Daoy (cell line): ENCODE measurements at regions not wholly inside any gene's neighbourhood (a gene's known extent, or its start where the extent isn't known, plus 50 kb on each side); places are given as distances from the start of the nearest gene placed in this dataset.
A peak's percentile ranks its signal among the peaks of the same experiment; 100 is the strongest.

Experiments
- DNase-seq: peaks from one replicate; pipeline ENCODE4 v3.0.0-alpha.2; 2015; ENCODE audit warnings: low read depth

GRCh38 chr15:39124155-39124552 is 456.7 kb upstream of the THBS1 start:
- DNase-seq: peak; percentile 39

- DNase-seq: peak; percentile 45
Observed at GRCh38 chr15:39124553-39125171, 456.2 kb upstream of the THBS1 start.

- peak; percentile 43 for DNase-seq
Observed at GRCh38 chr15:39125226-39125625, 455.7 kb upstream of the THBS1 start.

- DNase-seq: peak; percentile 83
Observed at GRCh38 chr15:39125904-39126303, 455.0 kb upstream of the THBS1 start.

DNA sequence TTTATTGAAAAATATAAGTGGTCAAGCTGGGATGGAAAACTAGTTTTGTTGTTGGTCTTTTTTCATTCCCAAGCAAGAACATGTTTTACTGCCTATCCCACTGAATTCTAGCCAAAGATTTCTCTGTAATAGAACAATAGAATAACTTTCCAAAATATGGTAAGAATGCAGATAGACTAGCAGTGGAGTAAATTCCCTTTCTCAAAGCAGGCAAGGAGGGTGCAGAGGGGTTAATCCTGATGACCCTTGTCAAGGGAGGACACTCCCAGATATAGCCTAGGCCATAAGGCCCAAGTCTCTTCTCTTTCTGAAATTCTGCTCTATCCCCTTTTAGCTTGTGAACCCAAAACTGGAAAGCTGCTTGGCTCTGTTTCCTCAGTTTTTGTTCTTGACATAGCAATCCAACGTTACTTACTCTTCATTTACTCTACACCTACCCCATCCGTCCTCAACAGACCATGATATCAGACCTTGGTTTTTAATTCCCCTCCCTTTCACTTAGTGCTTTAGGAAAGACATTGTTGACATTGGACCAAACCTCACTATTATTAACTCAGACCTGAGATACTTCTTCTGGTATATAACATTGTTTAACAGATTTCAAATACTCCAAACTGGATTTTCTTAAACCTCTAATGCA is 453.6 kb upstream of the THBS1 start:
- DNase-seq: peak; percentile 45

DNA sequence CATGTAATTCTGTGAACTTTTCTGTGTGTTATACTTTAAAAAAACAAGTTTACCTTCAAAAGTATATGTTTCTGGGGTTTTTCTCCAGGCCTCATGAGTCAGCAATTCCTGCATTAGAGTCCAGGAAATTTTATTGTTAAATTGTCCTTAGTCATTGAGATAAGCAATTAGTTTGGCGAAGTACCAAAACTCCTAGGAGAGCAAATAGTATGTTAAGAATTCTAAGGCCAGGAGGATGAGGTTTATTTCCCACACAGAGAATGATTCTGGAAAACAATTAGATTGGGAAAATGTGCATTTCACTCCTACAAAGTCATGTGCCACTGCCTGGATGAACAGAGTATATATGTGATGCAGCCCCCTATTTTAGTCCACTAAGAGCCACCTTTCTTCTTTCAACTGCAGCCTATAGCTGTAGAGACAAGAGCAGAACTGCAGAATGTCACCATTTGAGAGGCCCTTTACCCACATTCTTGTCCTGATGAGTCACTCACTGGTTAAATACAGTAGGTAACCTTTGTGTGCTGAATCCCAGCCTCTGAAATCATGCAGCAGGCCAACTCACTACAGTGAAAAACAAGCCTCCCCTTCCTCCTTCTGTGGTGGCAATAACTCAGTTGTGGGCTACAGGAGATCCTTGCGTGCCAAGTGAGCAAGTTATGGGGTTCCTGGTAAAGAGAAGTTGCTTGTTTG is 452.8 kb upstream of the THBS1 start:
- peak; percentile 96 for DNase-seq

- peak; percentile 72 for DNase-seq
Observed at GRCh38 chr15:39128746-39129145, 452.1 kb upstream of the THBS1 start.

DNA sequence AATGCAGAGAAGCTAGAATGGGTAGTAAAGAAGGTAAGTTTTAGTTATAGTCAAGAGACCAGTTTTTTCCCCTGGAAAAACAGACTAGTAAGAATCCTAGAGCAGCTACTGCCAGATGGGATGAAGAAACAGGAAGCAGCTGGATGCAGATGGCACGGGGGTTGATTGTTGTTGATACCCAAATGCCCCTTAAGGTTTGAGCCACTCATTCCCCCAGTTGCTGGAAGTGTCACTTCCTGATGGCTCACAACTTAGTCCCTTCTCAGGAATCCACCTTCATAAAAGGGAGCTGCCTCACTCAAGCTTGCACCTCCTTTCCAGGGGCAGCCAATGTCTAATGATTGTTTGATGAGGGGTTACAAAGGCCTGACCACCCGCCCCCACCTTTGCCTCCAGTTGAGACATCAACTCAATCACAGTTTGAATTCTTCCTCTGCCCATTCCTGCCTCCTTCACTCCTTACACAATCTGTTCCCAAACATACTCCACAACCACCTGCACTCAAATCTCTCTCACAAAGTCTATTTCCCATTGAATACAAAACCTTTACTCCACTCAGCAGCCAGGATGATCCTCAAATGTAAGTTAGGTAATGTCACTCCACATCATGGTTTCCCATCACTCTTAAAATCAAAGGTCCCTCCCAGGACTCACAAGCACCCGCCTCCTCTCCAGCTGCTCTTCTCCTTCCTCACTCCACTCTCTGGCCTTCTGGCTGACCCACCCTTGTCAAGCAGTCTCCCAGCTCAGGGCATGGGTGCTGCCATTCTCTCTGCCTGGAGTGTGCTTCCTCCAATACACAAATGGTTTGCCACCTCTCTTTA is 450.1 kb upstream of the THBS1 start:
- DNase-seq: peak; percentile 56

- no peak for DNase-seq
Observed at GRCh38 chr15:39131609-39132008, 449.3 kb upstream of the THBS1 start.

- DNase-seq: no peak
Observed at GRCh38 chr15:39132070-39132469, 448.8 kb upstream of the THBS1 start.

DNA sequence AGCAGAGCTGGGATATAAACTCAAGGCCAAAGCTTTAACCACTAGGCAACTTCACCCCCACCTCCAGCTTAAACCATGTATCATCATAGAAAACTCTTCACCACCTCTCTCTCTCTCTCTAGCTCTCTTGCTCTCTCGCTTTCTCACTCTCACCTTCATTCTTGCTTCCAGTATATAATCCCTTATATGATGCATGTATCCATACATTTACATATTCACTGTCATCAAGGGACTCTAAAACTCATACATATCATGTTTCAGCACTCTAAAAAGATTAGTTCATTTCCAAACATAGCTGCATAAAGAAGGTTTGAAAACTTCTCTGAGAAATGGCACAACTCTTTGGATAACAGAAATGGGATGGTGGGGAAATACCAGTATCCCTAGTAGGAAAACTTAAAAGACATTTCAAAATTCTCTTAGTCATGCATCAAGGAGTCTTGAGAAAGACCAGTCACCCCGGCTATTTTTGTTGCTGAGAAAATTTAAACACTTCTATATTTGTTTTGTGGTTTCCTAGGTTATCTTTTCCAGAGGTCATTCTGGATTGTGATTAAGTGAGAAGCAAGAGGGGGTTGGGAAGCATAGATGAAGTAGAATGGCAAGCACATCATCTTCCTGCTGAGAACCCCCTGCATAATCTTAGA is 447.8 kb upstream of the THBS1 start:
- peak; percentile 56 for DNase-seq

DNA sequence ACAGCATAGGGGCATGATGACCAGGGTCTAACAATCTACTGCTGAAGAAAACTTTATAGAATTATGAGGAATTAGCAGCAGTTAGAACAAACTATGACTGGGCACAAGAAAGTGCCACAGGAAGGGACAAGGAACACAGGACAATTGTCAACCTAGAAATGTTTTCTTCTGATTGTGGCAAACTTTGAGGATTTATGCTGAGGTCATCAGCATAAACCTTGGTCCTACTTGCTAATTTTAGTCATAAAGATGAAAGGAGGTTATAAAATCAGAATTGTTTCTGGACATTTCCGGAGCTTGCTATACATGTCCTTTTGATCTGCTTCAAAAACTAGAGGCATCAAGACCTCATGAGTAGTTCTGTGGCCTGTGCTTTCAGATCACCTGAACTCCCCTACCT is 446.6 kb upstream of the THBS1 start:
- DNase-seq: no peak

- DNase-seq: peak; percentile 86
Observed at GRCh38 chr15:39135989-39136388, 444.9 kb upstream of the THBS1 start.

- DNase-seq: no peak
Observed at GRCh38 chr15:39139431-39140059, 441.3 kb upstream of the THBS1 start.

DNA sequence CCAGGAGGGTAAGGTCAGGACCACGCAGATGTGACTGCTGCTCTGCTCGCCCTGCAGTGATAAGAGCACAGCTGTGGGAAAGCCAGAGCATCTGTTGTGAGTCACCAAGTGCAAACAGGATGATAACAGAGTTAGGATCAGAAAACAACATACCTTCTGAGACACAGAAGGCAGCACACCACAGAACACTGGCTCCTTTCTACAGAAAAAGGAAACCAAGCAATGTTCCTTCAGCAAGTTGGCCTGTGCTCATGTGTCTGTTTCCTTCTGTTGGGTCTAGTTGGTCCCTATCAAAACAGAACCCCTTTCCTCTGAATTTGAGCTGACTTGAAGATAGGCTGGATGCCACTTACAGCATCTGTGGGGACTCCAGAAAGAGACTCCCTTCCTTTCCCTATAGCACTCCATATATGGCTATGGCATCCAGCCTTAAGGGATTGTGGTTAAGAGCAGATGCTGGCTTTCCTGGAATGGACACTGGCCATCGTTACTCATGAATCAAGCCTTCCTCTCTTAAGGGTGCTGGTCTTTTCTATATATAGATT is 440.7 kb upstream of the THBS1 start:
- peak; percentile 88 for DNase-seq

GRCh38 chr15:39142500-39142899 is 438.4 kb upstream of the THBS1 start:
- DNase-seq: no peak

DNA sequence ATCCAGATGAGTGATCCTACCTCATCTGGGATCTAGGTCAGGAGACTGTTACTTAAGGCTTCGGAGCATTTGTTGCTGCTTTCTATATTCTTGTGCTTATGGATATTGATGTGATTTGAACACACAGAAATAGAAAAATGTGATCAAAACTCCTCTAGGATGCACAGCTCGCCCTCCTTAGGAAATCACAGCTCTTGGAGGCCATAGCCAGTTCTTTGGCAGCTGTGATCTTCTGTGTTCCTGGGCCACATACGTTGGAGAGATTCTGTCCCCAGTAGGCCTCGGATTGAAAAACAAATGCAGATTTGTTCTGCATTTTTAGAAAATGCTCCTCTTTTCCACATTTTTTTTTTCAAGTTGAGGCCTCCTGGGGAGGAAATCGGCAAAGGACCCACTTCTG is 437.4 kb upstream of the THBS1 start:
- no peak for DNase-seq

- no peak for DNase-seq
Observed at GRCh38 chr15:39144051-39144450, 436.8 kb upstream of the THBS1 start.

- DNase-seq: no peak
Observed at GRCh38 chr15:39144613-39145499, 436.0 kb upstream of the THBS1 start.
